GM18867 (cell line): ENCODE measurements at regions not wholly inside any gene's neighbourhood (a gene's known extent, or its start where the extent isn't known, plus 50 kb on each side); places are given as distances from the start of the nearest gene placed in this dataset.
"Not testable (repeated sequence)": the region's sequence is repeated elsewhere in the genome, so short reads cannot be mapped to it uniquely, and the experiment has no call there.

ENCODE experiments used
- ATAC-seq: cut with Tn5 transposase; IDR thresholded peaks from one replicate; pipeline ENCODE4 v1.9.1; 2021; ENCODE audit warnings: mild to moderate bottlenecking, moderate library complexity; ENCODE audit not compliant: unreplicated experiment

DNA sequence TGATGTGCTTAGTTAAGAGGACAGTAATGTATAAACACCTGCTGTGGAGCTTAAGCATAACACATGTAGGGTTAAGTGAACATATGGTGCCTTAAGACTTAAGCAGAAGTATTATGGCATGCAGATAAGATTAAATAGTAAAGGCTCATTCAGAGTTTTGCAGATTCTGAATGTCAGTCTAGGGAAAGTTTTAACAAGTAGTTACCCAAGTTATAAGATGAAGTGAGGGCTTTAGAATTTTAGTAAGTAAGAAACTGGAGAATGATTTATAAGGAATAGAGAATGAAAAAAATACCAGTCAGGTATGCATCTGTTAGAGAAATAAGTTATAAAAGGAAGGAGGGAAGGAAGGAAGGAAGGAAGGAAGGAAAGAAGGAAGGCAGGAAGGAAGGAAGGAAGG, 902.1 kb downstream of the TRAM1L1 start:
- ATAC-seq = no peak

DNA sequence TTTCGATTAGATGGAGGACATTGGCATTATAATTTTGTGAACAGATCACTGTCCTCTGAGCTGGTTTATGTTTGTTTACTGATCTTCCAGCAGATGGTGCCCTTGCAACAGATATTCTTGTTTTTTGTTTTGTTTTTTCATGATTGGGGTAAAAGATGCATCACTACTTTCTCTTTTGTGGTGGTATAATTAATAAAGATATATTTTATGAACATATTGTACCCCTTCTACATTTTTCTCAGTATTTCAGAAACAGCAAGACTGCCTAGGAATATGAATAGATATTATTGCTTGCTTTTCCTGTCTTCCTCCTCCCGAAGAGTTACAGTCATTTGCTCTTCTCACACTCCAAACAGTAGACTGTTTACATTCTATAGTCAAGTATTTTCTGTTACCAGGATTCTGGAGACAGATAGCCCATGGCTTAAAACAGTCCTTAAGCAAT, 905.2 kb downstream of the TRAM1L1 start:
- peak; percentile 66 for ATAC-seq

DNA sequence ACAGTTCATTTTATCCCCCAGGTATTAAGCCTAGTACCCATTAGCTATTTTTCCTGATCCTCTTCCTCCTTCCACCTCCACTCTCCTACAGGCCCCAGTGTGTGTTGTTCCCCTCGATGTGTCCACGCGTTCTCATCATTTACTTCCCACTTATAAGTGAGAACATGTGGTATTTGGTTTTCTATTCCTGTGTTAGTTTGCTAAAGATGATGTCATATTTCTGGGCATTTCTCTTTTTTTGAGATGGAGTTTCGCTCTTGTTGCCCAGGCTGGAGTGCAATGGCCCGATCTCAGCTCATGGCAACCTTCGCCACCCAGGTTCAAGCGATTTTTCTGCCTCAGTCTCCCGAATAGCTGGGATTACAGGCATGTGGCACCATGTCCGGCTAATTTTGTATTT, 934.0 kb downstream of the TRAM1L1 start:
- ATAC-seq = not testable (repeated sequence)

DNA sequence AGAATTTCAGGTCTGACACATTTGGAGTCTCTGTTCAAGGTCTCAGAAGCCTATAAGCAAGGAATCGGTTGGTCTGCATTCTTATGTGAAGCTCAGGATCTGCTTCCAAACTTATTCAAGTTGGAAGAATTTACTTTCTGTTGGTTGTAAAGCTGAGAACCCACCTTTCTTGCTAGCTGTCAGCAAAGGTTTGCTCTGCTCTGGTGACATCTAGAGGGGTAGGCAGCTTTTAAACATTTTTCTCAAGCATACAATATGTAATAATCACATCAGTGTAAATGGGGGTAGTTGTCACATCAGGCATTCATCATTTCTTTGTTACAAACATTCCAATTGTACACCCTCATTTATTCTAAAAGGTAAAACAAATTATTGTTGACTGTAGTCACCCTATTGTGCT, 935.2 kb downstream of the TRAM1L1 start:
- no peak for ATAC-seq

DNA sequence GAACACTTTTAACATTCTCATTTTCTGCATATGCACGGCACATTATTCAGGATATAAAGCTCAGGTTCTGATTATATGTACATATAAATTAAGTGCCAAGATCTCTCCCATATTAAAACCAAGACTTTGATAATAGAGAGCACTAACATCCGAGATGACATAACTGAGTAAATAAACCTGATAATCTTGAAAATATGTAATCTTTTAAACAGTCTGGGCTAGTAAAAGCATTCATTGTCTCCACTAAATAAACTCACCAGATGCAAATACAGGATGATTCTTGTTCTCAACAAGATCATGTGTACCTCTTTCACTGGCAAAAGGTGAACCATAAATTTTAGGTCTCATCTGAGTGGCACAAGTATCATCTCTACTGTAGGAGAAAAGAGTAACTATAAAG, 942.2 kb downstream of the TRAM1L1 start:
- no peak for ATAC-seq

DNA sequence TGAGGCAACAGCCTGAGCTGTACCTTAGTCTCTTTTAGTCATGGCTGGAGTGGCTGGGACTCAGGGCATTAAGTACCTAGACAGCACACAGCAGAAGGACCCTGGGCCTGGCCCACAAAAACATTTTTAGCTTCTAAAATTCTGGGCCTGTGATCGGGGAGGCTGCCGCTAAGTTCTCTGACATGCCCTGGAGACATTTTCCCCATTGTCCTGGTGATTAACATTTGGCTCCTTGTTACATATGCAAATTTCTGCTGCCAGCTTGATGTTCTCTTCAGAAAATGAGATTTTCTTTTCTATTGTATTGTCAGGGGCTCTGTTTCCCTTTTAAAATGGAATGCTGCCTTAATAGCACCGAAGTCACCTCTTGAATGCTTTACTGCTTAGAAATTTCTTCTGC, 952.4 kb downstream of the TRAM1L1 start:
- no peak for ATAC-seq

DNA sequence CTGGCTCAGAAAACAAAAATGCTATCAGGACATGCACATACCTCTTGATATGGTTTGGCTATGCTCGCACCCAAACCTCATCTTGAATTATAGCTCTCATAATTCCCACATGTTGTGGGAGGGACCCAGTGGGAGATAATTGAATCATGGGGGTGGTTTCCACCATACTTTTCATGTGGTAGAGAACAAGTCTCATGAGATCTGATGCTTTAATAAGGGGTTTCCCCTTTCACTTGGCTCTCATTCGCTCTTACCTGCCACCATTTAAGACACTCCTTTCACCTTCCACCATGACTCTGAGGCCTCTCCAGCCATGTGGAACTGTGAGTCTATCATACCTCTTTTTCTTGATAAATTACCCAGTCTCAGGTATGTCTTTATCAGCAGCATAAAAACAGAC, 958.6 kb downstream of the TRAM1L1 start:
- no peak for ATAC-seq

DNA sequence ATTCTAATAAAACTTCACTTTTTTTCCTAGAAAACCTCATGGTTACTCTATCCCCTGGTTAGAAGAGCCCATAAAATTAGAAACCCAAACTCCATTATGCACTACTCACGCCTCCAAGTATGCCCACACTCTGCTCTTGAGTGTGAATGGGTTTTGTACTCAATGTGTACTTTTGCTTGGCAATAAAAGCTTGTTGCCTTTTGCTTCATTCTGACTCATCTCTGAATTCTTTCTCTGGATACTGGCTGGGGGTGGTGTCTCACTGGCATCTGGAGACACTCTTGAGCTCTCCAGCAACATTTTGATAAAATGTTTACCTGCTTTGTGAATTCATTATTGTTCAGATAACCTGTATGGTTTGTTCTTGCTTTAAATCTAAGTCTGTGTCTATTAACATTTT, 963.3 kb downstream of the TRAM1L1 start:
- ATAC-seq = no peak

DNA sequence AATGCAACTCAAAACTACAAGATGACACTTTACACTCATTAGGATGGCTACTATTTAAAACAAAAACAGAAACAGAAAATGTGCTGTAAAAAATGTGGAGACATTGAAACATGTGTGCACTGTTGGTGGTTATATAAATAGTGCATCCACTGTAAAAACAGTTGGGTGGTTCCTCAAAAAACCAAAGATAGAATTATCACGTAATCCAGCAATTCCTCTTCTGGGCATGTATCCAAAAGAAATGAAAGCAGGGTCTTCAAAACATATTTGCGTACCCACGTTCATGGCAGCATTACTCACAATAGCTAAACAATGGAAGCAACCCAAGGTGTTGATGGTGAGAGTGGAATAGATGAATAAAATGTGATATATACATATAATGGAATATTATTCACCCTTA, 967.2 kb downstream of the TRAM1L1 start:
- ATAC-seq = no peak

DNA sequence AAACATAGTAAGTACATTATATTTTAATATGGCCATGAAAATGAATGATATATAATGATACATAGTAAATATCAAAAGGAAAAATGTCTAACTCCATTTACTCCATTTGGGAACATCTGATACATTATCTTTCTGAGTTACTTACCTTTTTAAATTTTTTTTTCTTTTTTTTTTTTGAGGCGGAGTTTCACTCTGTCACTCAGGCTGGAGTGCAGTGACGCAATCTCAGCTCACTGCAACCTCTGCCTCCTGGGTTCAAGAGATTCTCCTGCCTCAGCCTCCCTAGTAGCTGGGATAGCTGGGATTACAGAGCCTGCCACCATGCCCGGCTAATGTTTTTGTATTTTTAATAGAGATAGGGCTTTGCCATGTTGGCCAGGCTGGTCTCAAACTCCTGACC, 972.5 kb downstream of the TRAM1L1 start:
- ATAC-seq = not testable (repeated sequence)

DNA sequence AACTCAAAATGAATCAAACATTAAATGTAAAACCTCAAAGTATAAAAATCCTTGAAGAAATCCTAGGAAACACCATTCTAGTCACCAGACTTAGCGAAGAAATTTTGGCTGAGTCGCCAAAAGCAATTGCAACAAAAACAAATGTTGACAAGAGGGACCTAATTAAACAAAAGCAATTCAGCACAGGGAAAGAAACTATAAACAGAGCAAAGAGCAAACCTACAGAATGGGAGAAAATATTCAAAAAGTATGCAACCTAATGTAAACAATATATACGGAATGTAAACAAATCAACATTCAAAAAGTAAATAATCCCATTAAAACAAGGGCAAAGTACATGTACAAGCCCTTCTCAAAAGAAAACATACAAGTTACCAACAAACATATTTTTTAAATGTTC, 974.7 kb downstream of the TRAM1L1 start:
- no peak for ATAC-seq

DNA sequence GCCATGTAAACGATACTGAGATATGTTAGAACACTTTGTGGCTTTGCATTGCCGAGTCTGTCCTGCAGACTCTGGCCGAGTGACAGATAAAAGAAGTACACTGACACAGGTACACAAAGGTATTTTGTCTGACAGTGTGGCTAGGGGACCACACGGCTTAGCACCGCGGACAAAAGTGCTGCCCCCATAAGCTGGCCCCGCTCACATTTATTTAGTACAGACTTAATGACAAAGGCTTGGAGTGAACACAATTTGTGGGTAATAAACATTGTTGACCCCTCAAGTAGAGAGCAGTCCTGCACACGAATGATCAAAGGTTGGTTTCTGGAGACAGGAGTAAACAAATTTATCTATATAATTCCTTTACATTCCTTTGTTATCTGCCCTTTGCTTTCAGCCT, 976.8 kb downstream of the TRAM1L1 start:
- no peak for ATAC-seq

DNA sequence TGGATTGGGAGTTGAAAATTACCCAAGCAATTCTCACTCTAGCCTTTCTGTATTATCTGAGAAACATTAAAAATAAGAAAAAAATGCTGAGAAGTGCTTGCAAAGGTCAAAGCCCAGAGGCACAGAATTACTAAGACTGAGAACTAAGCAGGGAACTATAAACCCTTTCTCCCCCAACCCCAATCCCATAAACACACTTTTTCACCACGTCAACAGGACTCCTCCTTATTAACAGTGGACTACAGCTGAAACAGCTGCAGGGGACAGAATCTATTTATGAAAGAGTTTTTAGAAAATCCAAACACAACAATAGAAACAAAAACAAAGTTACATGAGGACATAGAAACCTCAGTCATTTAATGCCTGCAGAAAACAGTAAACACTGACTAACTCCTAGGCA, 984.1 kb downstream of the TRAM1L1 start:
- ATAC-seq = no peak

DNA sequence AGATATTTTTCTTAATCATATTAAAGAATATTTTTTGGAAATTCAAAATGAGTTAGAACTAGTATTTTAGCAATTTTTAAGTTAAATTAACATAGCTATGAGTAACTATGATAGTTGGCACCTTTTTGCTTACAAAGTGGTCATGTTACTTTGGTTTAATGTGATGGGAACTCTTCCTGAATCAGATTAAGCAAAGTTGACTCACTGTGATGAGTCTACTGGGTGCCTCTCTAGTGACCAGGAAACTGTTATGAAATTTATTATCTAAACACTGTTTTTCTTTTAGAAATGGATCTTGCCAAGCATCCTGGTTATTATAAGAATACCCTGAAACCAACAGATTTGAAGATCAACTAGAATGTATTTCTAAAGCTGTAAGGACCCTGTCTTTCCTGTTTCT, 985.8 kb downstream of the TRAM1L1 start:
- no peak for ATAC-seq

DNA sequence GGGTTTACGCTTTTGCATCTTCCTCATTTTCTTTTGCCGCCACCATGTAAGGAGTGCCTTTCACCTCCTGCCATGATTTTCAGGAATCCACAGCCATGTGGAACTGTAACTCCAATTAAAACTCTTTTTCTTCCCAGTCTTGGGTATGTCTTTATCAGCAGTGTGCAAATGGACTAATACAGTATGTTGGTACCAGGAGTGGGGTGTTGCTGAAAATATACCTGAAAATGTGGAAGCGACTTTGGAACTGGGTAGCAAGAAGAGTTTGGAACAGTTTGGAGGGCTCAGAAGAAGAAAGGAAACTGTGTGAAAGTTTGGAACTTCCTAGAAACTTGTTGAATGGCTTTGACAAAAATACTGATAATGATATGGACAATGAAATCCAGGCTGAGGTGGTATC, 983.9 kb upstream of the NDST4 start:
- not testable (repeated sequence) for ATAC-seq

DNA sequence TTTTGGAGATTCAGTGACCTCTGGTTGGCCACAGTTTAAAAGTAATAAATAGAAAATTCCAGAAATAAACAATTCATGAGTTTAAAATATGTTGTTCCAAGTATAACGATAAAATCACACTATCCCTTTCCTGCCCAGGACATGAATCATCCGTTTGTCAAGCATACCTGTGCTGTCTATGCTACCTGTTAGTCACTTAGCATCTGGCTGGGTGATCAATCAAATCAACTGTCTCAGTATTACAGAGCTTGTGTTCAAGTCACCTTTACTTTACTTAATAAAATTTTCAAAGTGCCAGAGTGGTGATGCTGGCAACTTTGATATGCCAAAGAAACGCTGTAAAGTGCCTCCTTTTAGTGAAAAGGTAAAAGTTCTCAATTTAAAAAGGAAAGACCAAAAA, 979.5 kb upstream of the NDST4 start:
- ATAC-seq = no peak

DNA sequence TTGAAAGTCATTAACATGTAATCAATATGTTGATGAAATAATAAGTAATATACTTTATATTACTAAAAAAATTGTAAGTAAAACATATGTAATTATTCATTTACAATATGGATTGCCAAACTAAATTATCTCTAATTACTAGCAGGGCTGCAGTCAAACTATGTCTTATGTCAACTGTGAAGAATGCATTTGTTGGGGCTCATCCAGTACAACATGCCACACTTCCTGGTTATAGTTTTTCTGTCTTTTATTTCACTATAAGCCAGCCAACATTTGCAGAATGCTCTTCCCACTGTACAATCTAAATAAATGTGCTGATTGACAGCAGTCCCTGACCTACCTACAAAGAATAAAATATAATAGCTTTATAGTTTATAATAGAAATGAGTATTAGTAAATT, 975.4 kb upstream of the NDST4 start:
- ATAC-seq = no peak

DNA sequence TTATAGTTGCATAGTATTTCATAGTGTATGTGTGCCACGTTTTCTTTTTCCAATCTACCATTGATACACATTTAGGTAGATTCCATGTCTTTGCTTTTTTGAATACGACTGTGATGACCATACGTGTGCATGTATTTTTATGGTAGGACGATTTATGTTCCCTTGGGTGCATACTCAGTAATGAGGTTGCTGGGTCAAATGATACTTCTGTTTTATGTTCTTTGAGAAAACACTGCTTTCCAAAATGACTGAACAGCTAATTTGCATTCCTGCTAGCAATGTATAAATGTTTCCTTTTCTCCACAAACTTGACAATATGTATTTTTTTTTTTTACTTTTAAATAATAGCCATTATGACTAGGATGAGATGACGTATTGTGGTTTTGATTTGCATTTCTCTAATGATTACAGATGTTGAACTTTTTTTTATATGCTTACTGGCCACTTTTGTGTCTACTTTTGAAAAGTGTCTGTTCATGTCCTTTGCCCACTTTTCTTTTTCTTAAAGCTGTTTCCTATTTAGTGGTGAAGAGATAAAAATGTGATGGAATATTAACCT, 969.5 kb upstream of the NDST4 start:
- ATAC-seq = no peak

DNA sequence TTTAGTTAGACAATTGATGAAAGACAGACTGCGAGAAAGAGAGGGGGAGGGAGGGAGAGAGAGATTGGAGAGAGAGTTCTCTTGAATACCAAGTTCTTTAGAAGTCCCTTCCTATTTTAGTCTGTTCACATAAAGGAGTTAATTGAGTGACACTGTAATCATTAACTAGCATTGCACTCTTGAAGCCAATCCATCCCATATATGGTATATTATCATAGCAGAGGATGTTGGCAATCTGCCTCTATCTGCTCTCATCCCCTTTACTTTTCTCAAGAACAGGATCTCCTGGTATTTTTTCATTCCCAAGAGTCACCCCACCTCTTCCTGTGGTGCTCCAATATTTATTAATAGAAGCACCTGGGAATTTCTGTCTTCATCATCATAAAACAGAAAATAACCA, 959.6 kb upstream of the NDST4 start:
- no peak for ATAC-seq

DNA sequence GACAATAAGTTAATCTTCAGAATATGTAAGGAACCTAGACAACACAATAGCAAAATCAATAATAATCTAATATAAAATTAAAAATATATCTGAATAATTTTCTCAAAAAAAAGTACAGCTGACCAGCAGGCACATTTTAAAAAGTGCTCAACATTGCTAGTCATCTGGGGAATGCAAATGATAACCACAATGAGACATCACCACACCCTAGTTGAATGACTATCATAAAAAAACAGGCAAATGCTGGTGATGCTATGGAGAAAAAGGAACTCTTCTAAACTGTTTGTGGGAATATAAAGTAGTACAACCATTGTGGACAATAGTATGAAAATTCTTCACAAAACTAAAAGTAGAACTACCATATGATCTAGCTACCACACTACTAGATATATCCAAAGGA, 956.9 kb upstream of the NDST4 start:
- ATAC-seq = no peak

DNA sequence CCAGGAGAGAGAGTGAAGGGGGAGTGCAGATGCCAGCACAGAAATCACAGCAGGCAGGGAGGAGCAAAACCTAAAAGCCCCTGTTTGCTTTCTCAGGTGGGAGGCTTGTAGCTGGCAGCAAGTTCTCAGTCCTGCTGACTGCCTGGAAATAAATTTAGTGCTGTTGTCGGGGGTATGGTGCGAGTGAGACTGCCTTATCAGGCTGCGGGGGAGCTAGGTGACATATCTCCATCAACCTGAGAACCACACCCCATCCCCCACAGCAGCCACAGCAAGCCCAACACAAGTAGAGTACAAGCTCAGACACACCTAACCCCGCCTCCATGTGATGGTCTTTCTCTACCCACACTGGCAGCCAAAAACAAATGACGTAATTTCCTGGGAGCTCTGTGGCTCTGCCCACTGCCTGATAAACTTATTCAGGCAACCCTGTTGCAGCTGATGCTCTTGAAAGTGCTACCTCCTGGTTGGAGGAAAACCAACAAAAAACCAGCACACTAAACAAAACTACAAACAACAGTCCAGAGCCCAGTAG, 953.4 kb upstream of the NDST4 start:
- no peak for ATAC-seq

DNA sequence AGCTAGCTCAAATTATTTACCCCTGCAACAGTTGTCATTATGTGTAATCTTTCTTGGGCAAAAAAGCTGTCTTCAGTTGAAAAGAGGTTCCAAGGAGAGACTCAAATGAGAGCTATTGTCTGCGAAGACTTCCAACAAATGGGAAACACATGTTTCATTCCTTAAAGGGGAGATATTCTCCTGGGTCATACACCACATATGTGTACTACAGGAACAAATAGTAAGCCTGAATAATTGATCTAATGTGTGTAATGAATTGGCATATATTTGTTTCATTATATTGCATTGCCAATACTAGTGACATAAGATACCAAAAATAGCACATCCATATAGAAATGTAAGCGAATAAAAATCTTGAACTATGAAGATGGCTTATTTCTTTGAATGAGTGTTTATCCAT, 950.9 kb upstream of the NDST4 start:
- ATAC-seq = no peak

DNA sequence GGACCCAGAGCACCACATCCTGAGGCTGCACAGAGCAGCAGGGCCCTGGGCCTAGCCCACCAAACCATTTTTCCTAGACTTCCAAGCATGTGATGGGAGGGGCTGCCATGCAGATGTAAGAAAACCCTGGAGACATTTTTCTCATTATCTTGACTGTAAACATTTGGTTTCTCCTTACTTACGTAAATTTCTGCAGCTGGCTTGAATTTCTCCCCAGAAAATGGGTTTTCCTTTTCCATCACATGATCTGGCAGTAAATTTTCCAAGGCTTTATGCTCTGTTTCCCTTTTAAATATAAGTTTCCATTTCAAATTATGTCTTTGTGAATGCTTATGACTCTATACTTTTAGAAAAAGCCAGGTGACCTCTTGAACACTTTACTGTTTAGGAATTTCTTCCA, 945.9 kb upstream of the NDST4 start:
- ATAC-seq = no peak
